ENCODE measurements at regions not wholly inside any gene's neighbourhood (a gene's known extent, or its start where the extent isn't known, plus 50 kb on each side); places are given as distances from the start of the nearest gene placed in this dataset.

DNA sequence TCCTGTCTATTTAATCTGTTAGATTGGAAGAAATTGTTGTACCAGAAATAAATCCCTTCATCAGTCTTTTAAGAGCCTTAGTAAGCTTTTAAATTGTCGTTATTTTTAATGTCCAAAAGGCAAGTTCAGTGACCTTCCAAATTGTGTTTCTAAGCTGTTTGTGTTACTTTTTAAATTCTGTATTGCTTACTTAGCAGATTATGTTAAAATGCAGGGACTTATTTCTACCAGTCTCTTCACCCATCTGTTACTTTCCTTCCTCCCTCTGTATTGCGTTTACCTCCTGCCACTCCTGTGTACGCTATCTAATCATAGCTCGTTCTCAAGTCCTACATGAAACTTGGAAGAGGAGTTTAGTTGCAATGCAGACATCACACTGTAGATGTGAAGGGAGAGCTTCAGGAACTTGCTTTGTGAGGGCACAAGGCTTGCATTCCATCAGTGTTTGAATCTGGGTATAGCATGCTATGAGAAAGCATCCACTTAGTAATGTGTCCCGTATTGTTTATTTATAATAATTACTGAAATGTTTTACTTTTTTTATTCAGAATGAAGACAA is 406.5 kb upstream of the RGS6 start:
- no peak for DNase-seq (ENCODE audit: low spot score)
- Histone ChIP-seq H2AFZ (ENCODE audit: low read length) (no peak overlapping the region), H3K9me2 (ENCODE audit: insufficient read depth, low read length) (no peaks in the 10 kb centered on the region), H3K4me2 (ENCODE audit: low read length) (no peak overlapping the region), H3K79me2 (ENCODE audit: insufficient read depth, low read depth, low read length) (no peaks in the 10 kb centered on the region), H3K9me3 (ENCODE audit: low read length) (no peaks in the 10 kb centered on the region), H4K20me1 (ENCODE audit: insufficient read depth, low read length) (no peaks in the 10 kb centered on the region), H3K4me3 (ENCODE audit: low read depth, low read length, poor library complexity, severe bottlenecking) (no peak overlapping the region), H3K27ac (ENCODE audit: low read depth, low read length, poor library complexity, severe bottlenecking) (no peak overlapping the region), H3K4me1 (ENCODE audit: insufficient read depth, low read length, poor library complexity, severe bottlenecking) (peaks cover 14% of the 10 kb centered on the region), H3K36me3 (ENCODE audit: insufficient read depth, low read length) (no peaks in the 10 kb centered on the region)
- intact Hi-C loops (cut with micrococcal nuclease; ENCODE audit: unreplicated experiment), result no loop called here
- TF ChIP-seq EZH2phosphoT487 (IDR thresholded peaks at IDR 0.05; ENCODE audit: borderline replicate concordance, low read depth, low read length) (no peak), CTCF (conservative IDR thresholded peaks at IDR 0.05; ENCODE audit: low read length) (no peak)
- ChIA-PET POLR2A (no interaction called here), CTCF (ENCODE audit: unreplicated experiment) (no interaction called here)
- BruUV-seq (replicated peaks), result no TSS peak

- DNase-seq (ENCODE audit: low spot score), result no peak
- ChIA-PET CTCF (ENCODE audit: unreplicated experiment) (no interaction called here), POLR2A (no interaction called here)
- Histone ChIP-seq H3K4me3 (ENCODE audit: low read depth, low read length, poor library complexity, severe bottlenecking) (no peak overlapping the region), H3K79me2 (ENCODE audit: insufficient read depth, low read depth, low read length) (no peaks in the 10 kb centered on the region), H3K27ac (ENCODE audit: low read depth, low read length, poor library complexity, severe bottlenecking) (no peak overlapping the region), H3K9me3 (ENCODE audit: low read length) (no peaks in the 10 kb centered on the region), H3K36me3 (ENCODE audit: insufficient read depth, low read length) (peaks cover 5% of the 10 kb centered on the region; the same call in 1 of the 2 replicates), H3K4me2 (ENCODE audit: low read length) (no peak overlapping the region), H4K20me1 (ENCODE audit: insufficient read depth, low read length) (no peaks in the 10 kb centered on the region), H3K9me2 (ENCODE audit: insufficient read depth, low read length) (no peaks in the 10 kb centered on the region), H2AFZ (ENCODE audit: low read length) (no peak overlapping the region), H3K4me1 (ENCODE audit: insufficient read depth, low read length, poor library complexity, severe bottlenecking) (peaks cover 14% of the 10 kb centered on the region)
- TF ChIP-seq CTCF (conservative IDR thresholded peaks at IDR 0.05; ENCODE audit: low read length) (no peak), EZH2phosphoT487 (IDR thresholded peaks at IDR 0.05; ENCODE audit: borderline replicate concordance, low read depth, low read length) (no peak)
- intact Hi-C loops (cut with micrococcal nuclease; ENCODE audit: unreplicated experiment), result no loop called here
- BruUV-seq (replicated peaks), result no TSS peak
Measured at GRCh38 chr14:71526388-71526787, 405.8 kb upstream of the RGS6 start.

GRCh38 chr14:71527838-71528237 is 404.4 kb upstream of the RGS6 start:
- Histone ChIP-seq H3K9me3 (ENCODE audit: low read length) (no peaks in the 10 kb centered on the region), H3K9me2 (ENCODE audit: insufficient read depth, low read length) (no peaks in the 10 kb centered on the region), H3K79me2 (ENCODE audit: insufficient read depth, low read depth, low read length) (no peaks in the 10 kb centered on the region), H3K4me3 (ENCODE audit: low read depth, low read length, poor library complexity, severe bottlenecking) (no peak overlapping the region), H3K36me3 (ENCODE audit: insufficient read depth, low read length) (peaks cover 9% of the 10 kb centered on the region; the same call in 1 of the 2 replicates), H3K4me2 (ENCODE audit: low read length) (no peak overlapping the region), H2AFZ (ENCODE audit: low read length) (no peak overlapping the region), H3K4me1 (ENCODE audit: insufficient read depth, low read length, poor library complexity, severe bottlenecking) (peaks cover 14% of the 10 kb centered on the region), H4K20me1 (ENCODE audit: insufficient read depth, low read length) (no peaks in the 10 kb centered on the region), H3K27ac (ENCODE audit: low read depth, low read length, poor library complexity, severe bottlenecking) (no peak overlapping the region)
- POLR2A ChIA-PET, result interaction anchor here (0.5 to 1.7 kb wide), 6 partner anchors 11 to 408 kb away, joined by 3 to 7 read pairs (median 3); no protein-coding TSS in a partner anchor
- TF ChIP-seq EZH2phosphoT487 (IDR thresholded peaks at IDR 0.05; ENCODE audit: borderline replicate concordance, low read depth, low read length) (no peak), CTCF (conservative IDR thresholded peaks at IDR 0.05; ENCODE audit: low read length) (no peak)
- CTCF ChIA-PET (ENCODE audit: unreplicated experiment), result interaction anchor here (0.8 kb wide), 1 partner anchor 29 kb away, joined by 3 read pairs; no protein-coding TSS in a partner anchor
- BruUV-seq (replicated peaks), result no TSS peak
- DNase-seq (ENCODE audit: low spot score), result no peak
- intact Hi-C loops (cut with micrococcal nuclease; ENCODE audit: unreplicated experiment), result no loop called here
